ENCODE measurements at regions not wholly inside any gene's neighbourhood (a gene's known extent, or its start where the extent isn't known, plus 50 kb on each side); places are given as distances from the start of the nearest gene placed in this dataset.

- H2AFZ ChIP-seq (ENCODE audit: low read length): no peak overlapping the region
Measured at GRCh38 chr5:28156981-28157380, 1118.6 kb upstream of the CDH9 start.

GRCh38 chr5:28143519-28143918 lies 1105.1 kb upstream of the CDH9 start:
- DNase-seq (ENCODE audit: low spot score): no peak
- no TSS peak for BruUV-seq (replicated peaks)
- intact Hi-C loops (cut with micrococcal nuclease; ENCODE audit: unreplicated experiment): no loop called here

More at GRCh38 chr5:28156981-28157380, 1118.6 kb upstream of the CDH9 start:
- DNase-seq (ENCODE audit: low spot score): no peak
- Histone ChIP-seq H3K4me2 (ENCODE audit: low read length) (no peak overlapping the region), H3K9me2 (ENCODE audit: insufficient read depth, low read length) (no peaks in the 10 kb centered on the region), H3K9me3 (ENCODE audit: low read length) (no peaks in the 10 kb centered on the region), H4K20me1 (ENCODE audit: insufficient read depth, low read length) (no peaks in the 10 kb centered on the region), H3K27ac (ENCODE audit: low read depth, low read length, poor library complexity, severe bottlenecking) (no peak overlapping the region), H3K36me3 (ENCODE audit: insufficient read depth, low read length) (no peaks in the 10 kb centered on the region), H3K4me1 (ENCODE audit: insufficient read depth, low read length, poor library complexity, severe bottlenecking) (no peaks in the 10 kb centered on the region), H3K79me2 (ENCODE audit: insufficient read depth, low read depth, low read length) (no peaks in the 10 kb centered on the region), H3K4me3 (ENCODE audit: low read depth, low read length, poor library complexity, severe bottlenecking) (no peak overlapping the region)
- ChIA-PET CTCF (ENCODE audit: unreplicated experiment) (no interaction called here), POLR2A (interaction anchor here (0.7 kb wide), 1 partner anchor 60 kb away, joined by 3 read pairs; no protein-coding TSS in a partner anchor)
- no TSS peak for BruUV-seq (replicated peaks)
- TF ChIP-seq CTCF (conservative IDR thresholded peaks at IDR 0.05; ENCODE audit: low read length) (no peak), EZH2phosphoT487 (IDR thresholded peaks at IDR 0.05; ENCODE audit: borderline replicate concordance, low read depth, low read length) (no peak)
- intact Hi-C loops (cut with micrococcal nuclease; ENCODE audit: unreplicated experiment): no loop called here

More at GRCh38 chr5:28143519-28143918, 1105.1 kb upstream of the CDH9 start:
- Histone ChIP-seq H3K79me2 (ENCODE audit: insufficient read depth, low read depth, low read length) (no peaks in the 10 kb centered on the region), H3K9me2 (ENCODE audit: insufficient read depth, low read length) (no peaks in the 10 kb centered on the region), H4K20me1 (ENCODE audit: insufficient read depth, low read length) (no peaks in the 10 kb centered on the region), H3K4me2 (ENCODE audit: low read length) (no peak overlapping the region), H3K4me3 (ENCODE audit: low read depth, low read length, poor library complexity, severe bottlenecking) (no peak overlapping the region), H2AFZ (ENCODE audit: low read length) (no peak overlapping the region), H3K36me3 (ENCODE audit: insufficient read depth, low read length) (no peaks in the 10 kb centered on the region), H3K4me1 (ENCODE audit: insufficient read depth, low read length, poor library complexity, severe bottlenecking) (no peaks in the 10 kb centered on the region), H3K9me3 (ENCODE audit: low read length) (no peaks in the 10 kb centered on the region), H3K27ac (ENCODE audit: low read depth, low read length, poor library complexity, severe bottlenecking) (no peak overlapping the region)
- ChIA-PET POLR2A (no interaction called here), CTCF (ENCODE audit: unreplicated experiment) (no interaction called here)
- TF ChIP-seq CTCF (conservative IDR thresholded peaks at IDR 0.05; ENCODE audit: low read length) (no peak), EZH2phosphoT487 (IDR thresholded peaks at IDR 0.05; ENCODE audit: borderline replicate concordance, low read depth, low read length) (no peak)

Data from OCI-LY7 (cell line).